ENCODE measurements at regions not wholly inside any gene's neighbourhood (a gene's known extent, or its start where the extent isn't known, plus 50 kb on each side); places are given as distances from the start of the nearest gene placed in this dataset.

DNA sequence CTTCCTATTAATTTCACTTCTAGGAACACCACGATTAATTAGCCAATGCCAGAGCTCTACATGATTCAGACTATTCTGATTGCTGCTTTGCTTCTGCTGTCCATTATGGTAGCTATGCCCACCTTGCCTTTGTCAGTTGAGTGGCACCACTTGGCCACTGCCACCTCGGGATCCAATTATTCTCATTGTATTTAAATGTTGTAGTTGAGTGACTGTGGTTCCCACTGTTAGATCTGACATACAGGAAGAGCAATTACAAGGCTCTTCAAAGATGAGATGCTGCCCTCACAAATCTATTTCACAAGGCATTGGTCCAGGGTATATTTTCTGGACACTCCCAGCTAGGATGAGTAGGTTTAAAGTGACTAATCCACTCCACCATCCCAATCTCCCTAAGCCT is 864.5 kb upstream of the EDIL3 start:
- Mint-ChIP-seq H3K27me3 (no peaks in the 10 kb centered on the region), H3K9me3 (peaks cover 11% of the 10 kb centered on the region), H3K36me3 (no peaks in the 10 kb centered on the region)

DNA sequence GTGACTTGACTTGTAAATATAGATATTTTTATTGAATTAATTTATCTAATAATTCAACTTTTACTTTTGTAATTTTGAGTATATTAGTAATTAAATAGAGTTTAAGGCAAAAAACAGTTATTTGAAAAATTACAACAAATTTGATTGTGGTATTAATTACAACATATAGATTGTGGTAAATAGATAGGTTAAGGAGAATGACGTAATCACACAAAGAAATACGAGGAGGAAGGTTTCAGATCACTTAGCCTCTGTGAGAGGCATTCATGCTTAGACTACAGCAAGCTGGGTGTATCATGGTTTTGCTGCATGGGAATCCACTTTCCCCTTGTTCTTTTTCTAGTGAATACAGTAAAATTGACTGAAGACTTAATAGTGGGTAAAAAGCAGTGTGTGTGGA is 878.4 kb upstream of the EDIL3 start:
- no peaks in the 10 kb centered on the region for H3K36me3 Mint-ChIP-seq
- DNase-seq (ENCODE audit: low spot score), result no peak
- H3K27me3 Mint-ChIP-seq, result no peaks in the 10 kb centered on the region
- H3K4me3 Mint-ChIP-seq, result no peak overlapping the region
- H3K27ac Mint-ChIP-seq, result no peak overlapping the region
- no peak for ATAC-seq
- peaks cover 9% of the 10 kb centered on the region for H3K9me3 Mint-ChIP-seq
- H3K4me1 Mint-ChIP-seq (ENCODE audit: low read depth in 2 of 2), result no peaks in the 10 kb centered on the region

More for the DNA sequence above, 864.5 kb upstream of the EDIL3 start:
- no peak overlapping the region for H3K27ac Mint-ChIP-seq
- ATAC-seq (no peak), DNase-seq (ENCODE audit: low spot score) (no peak)
- H3K4me1 Mint-ChIP-seq (ENCODE audit: low read depth in 2 of 2), result no peaks in the 10 kb centered on the region
- no peak overlapping the region for H3K4me3 Mint-ChIP-seq

GRCh38 chr5:85266692-85267091 is 882.0 kb upstream of the EDIL3 start:
- peaks cover 17% of the 10 kb centered on the region for H3K9me3 Mint-ChIP-seq
- no peaks in the 10 kb centered on the region for H3K27me3 Mint-ChIP-seq
- no peak for ATAC-seq
- no peak overlapping the region for H3K27ac Mint-ChIP-seq
- H3K36me3 Mint-ChIP-seq, result no peaks in the 10 kb centered on the region
- H3K4me3 Mint-ChIP-seq, result no peak overlapping the region
- DNase-seq (ENCODE audit: low spot score), result no peak
- H3K4me1 Mint-ChIP-seq (ENCODE audit: low read depth in 2 of 2), result no peaks in the 10 kb centered on the region

GRCh38 chr5:85268194-85268593 is 883.5 kb upstream of the EDIL3 start:
- H3K4me3 Mint-ChIP-seq, result no peak overlapping the region
- no peaks in the 10 kb centered on the region for H3K4me1 Mint-ChIP-seq (ENCODE audit: low read depth in 2 of 2)
- DNase-seq (ENCODE audit: low spot score), result no peak
- no peaks in the 10 kb centered on the region for H3K36me3 Mint-ChIP-seq
- ATAC-seq, result no peak
- peaks cover 21% of the 10 kb centered on the region for H3K9me3 Mint-ChIP-seq
- H3K27me3 Mint-ChIP-seq, result no peaks in the 10 kb centered on the region
- no peak overlapping the region for H3K27ac Mint-ChIP-seq

- H3K4me3 Mint-ChIP-seq, result no peak overlapping the region
- no peak for DNase-seq (ENCODE audit: low spot score)
- H3K9me3 Mint-ChIP-seq, result peaks cover 11% of the 10 kb centered on the region
- no peak overlapping the region for H3K27ac Mint-ChIP-seq
- ATAC-seq, result no peak
- H3K4me1 Mint-ChIP-seq (ENCODE audit: low read depth in 2 of 2), result no peaks in the 10 kb centered on the region
- peaks cover 4% of the 10 kb centered on the region for H3K36me3 Mint-ChIP-seq
- H3K27me3 Mint-ChIP-seq, result no peaks in the 10 kb centered on the region
These were observed 893.5 kb upstream of the EDIL3 start for GRCh38 chr5:85278193-85278592.

GRCh38 chr5:85288914-85289313 is 904.2 kb upstream of the EDIL3 start:
- DNase-seq (ENCODE audit: low spot score) (no peak), ATAC-seq (no peak)
- Mint-ChIP-seq H3K4me1 (ENCODE audit: low read depth in 2 of 2) (no peaks in the 10 kb centered on the region), H3K36me3 (no peaks in the 10 kb centered on the region), H3K27ac (no peak overlapping the region), H3K27me3 (no peaks in the 10 kb centered on the region), H3K4me3 (no peak overlapping the region), H3K9me3 (peaks cover 5% of the 10 kb centered on the region)

- Mint-ChIP-seq H3K4me3 (no peak overlapping the region), H3K9me3 (peaks cover 5% of the 10 kb centered on the region), H3K27ac (no peak overlapping the region), H3K27me3 (no peaks in the 10 kb centered on the region), H3K4me1 (ENCODE audit: low read depth in 2 of 2) (no peaks in the 10 kb centered on the region), H3K36me3 (no peaks in the 10 kb centered on the region)
- DNase-seq (ENCODE audit: low spot score) (no peak), ATAC-seq (no peak)
These were observed 908.6 kb upstream of the EDIL3 start for GRCh38 chr5:85293145-85293785.

DNA sequence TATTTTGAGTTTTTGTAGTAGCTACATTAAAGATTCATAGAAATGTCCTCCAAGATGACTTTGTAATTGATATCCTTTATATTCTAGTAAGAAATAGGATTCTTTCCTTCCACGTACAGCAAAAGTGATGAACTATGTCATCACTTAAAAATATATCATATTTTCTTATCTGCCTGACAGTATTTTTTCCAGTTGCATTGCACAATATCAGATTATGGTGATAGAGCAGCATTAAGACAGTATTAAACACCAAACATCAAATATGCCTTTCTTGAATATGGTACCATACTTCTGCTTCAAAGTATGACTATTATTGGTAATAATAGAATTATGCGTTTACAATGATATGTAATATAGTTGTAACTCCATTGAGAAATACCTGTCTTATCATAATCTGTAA is 919.8 kb upstream of the EDIL3 start:
- H3K27me3 Mint-ChIP-seq, result no peaks in the 10 kb centered on the region
- peaks cover 7% of the 10 kb centered on the region for H3K9me3 Mint-ChIP-seq
- H3K4me1 Mint-ChIP-seq (ENCODE audit: low read depth in 2 of 2), result no peaks in the 10 kb centered on the region
- no peaks in the 10 kb centered on the region for H3K36me3 Mint-ChIP-seq
- no peak overlapping the region for H3K4me3 Mint-ChIP-seq
- ATAC-seq, result no peak
- no peak for DNase-seq (ENCODE audit: low spot score)
- H3K27ac Mint-ChIP-seq, result no peak overlapping the region

DNA sequence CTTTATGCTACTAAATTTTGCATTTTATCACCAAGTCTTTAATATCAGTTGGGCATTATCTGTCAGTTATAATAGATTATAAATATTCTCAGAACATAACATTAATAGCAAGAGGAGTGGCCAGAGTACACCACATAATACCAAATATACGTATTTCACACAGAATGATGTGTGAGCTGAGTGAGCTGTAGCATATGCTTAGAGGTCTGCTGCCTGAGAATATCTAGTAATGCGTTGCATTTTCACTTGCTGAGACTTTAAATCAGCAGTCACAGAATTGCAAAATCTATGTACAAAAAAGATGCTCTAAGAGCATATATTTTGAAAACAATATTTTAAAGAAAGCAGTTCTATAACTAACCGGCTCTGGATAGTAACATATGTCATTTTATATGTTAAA is 921.1 kb upstream of the EDIL3 start:
- Mint-ChIP-seq H3K4me3 (no peak overlapping the region), H3K4me1 (ENCODE audit: low read depth in 2 of 2) (no peaks in the 10 kb centered on the region), H3K36me3 (no peaks in the 10 kb centered on the region), H3K27me3 (no peaks in the 10 kb centered on the region), H3K27ac (no peak overlapping the region), H3K9me3 (peaks cover 7% of the 10 kb centered on the region)
- DNase-seq (ENCODE audit: low spot score) (no peak), ATAC-seq (no peak)

- Mint-ChIP-seq H3K27ac (no peak overlapping the region), H3K9me3 (peaks cover 7% of the 10 kb centered on the region), H3K4me3 (no peak overlapping the region), H3K4me1 (ENCODE audit: low read depth in 2 of 2) (no peaks in the 10 kb centered on the region), H3K36me3 (no peaks in the 10 kb centered on the region), H3K27me3 (no peaks in the 10 kb centered on the region)
- ATAC-seq, result peak in 1 of 2 donors; percentile 45
- no peak for DNase-seq (ENCODE audit: low spot score)
These were observed 926.9 kb upstream of the EDIL3 start for GRCh38 chr5:85311536-85311935.

DNA sequence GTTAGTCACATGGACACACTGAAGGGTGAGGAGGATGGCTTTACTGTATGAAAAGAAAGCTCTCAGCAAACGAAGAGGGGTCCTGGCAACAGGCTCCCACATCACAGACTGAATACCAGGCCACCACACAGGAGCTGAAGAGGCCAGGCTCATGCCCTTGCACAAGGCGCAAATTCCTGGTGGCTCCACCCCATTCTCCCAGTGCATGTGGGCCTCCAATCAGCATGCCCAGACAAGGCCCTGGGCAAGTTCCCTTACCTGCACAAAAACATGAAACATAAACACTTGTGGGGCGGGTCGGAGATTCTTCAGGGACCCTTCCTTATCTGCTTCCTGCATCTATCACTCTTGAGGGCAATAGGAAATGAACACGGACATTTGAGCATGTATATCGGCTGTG is 935.8 kb upstream of the EDIL3 start:
- no peak for DNase-seq (ENCODE audit: low spot score)
- no peaks in the 10 kb centered on the region for H3K4me1 Mint-ChIP-seq (ENCODE audit: low read depth in 2 of 2)
- H3K4me3 Mint-ChIP-seq, result no peak overlapping the region
- no peak overlapping the region for H3K27ac Mint-ChIP-seq
- ATAC-seq, result no peak
- no peaks in the 10 kb centered on the region for H3K27me3 Mint-ChIP-seq
- no peaks in the 10 kb centered on the region for H3K36me3 Mint-ChIP-seq
- peaks cover 8% of the 10 kb centered on the region for H3K9me3 Mint-ChIP-seq

- H3K9me3 Mint-ChIP-seq, result peaks cover 3% of the 10 kb centered on the region
- H3K4me1 Mint-ChIP-seq (ENCODE audit: low read depth in 2 of 2), result no peaks in the 10 kb centered on the region
- DNase-seq (ENCODE audit: low spot score) (no peak), ATAC-seq (no peak)
- H3K27ac Mint-ChIP-seq, result no peak overlapping the region
- no peaks in the 10 kb centered on the region for H3K27me3 Mint-ChIP-seq
- H3K36me3 Mint-ChIP-seq, result no peaks in the 10 kb centered on the region
- no peak overlapping the region for H3K4me3 Mint-ChIP-seq
These were observed 948.6 kb upstream of the EDIL3 start for GRCh38 chr5:85333276-85333675.

GRCh38 chr5:85337435-85337834 is 952.8 kb upstream of the EDIL3 start:
- Mint-ChIP-seq H3K27ac (no peak overlapping the region), H3K27me3 (no peaks in the 10 kb centered on the region), H3K36me3 (no peaks in the 10 kb centered on the region), H3K4me3 (no peak overlapping the region), H3K9me3 (peaks cover 10% of the 10 kb centered on the region), H3K4me1 (ENCODE audit: low read depth in 2 of 2) (no peaks in the 10 kb centered on the region)
- DNase-seq (ENCODE audit: low spot score) (no peak), ATAC-seq (no peak)

DNA sequence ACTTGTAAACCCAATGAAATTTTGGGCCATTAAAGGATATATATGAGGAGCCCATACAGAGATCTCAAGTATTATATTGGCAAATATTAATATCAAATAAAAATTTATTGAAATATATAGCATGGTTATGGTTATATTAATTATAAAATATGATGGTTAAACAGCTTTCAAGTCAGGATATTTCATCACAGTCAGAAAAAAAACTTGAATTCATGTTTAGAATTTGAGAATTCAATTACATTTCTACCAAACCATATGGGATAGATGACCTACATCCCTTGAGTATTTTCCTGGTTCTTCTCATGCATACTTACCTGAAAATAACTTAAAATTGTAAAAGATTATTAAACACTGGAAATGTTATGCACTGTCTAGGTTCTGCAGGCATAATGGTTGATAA is 956.1 kb upstream of the EDIL3 start:
- H3K27ac Mint-ChIP-seq, result no peak overlapping the region
- no peak overlapping the region for H3K4me3 Mint-ChIP-seq
- no peak for DNase-seq (ENCODE audit: low spot score)
- no peaks in the 10 kb centered on the region for H3K27me3 Mint-ChIP-seq
- no peaks in the 10 kb centered on the region for H3K4me1 Mint-ChIP-seq (ENCODE audit: low read depth in 2 of 2)
- no peak for ATAC-seq
- H3K36me3 Mint-ChIP-seq, result no peaks in the 10 kb centered on the region
- peaks cover 24% of the 10 kb centered on the region for H3K9me3 Mint-ChIP-seq

DNA sequence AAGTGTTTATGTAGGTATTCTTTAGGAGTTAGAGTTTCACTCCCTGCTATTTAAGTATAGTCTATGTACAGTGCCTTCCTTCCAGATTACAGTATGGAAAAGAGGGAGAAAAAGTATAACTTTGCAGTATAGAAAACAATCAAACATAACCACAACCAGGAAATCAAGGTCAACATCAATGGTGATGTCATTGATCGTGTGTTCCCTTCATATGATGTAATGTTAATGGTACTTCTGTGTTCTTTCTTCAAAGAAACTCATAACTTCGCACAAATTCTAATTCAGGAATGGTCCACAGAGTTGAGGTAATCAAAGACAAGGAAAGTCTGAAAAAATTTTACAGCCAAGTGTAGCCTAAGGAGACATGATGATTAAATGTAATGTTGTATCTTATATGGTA is 961.1 kb upstream of the EDIL3 start:
- H3K4me3 Mint-ChIP-seq, result no peak overlapping the region
- peaks cover 20% of the 10 kb centered on the region for H3K9me3 Mint-ChIP-seq
- ATAC-seq (no peak), DNase-seq (ENCODE audit: low spot score) (no peak)
- no peak overlapping the region for H3K27ac Mint-ChIP-seq
- H3K36me3 Mint-ChIP-seq, result no peaks in the 10 kb centered on the region
- no peaks in the 10 kb centered on the region for H3K27me3 Mint-ChIP-seq
- H3K4me1 Mint-ChIP-seq (ENCODE audit: low read depth in 2 of 2), result no peaks in the 10 kb centered on the region

Measured in natural killer cell treated with Interleukin-12 subunit alpha and Interleukin-12 subunit beta and Interleukin-15 and Interleukin-18, amount 100 ng/mL, for 72 hours (primary cell).